ENCODE measurements at regions not wholly inside any gene's neighbourhood (a gene's known extent, or its start where the extent isn't known, plus 50 kb on each side); places are given as distances from the start of the nearest gene placed in this dataset.

DNA sequence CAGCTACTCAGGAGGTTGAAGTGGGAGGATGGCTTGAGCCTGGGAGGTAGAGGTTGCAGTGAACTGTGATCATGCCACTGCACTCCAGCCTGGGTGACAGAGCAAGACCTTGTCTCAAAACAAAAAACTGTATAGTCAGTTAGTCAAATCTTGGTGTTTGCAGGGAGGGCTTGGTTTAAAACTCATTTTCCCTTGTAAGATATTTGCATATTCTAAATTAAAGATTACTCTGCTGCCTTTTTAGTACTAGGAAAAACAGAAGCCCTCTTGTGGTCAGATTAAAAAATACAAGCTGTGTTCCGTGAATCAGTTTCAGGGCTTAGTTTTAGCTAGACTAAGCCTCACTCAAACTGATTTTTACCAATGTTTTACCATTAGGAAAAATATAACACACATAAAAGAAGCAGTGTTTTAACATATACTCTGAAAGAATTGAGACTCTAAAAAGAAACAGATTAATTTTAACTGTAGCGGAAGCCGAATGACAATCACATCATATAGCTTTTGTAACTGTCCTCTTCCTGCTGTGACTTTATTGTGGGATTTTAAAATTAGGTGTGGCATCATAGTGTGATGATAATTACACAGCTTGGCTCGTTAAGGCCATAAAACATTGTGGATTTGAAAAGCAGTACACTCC is 84.9 kb upstream of the BASP1 start:
- CTCF ChIA-PET = interaction anchor here (0.6 to 3.3 kb wide), 17 partner anchors 10 to 388 kb away, joined by 3 to 15 read pairs (median 4); partner anchors contain the start of gene MYO10
- H3K4me1 ChIP-seq (ENCODE audit: control insufficient read depth in 1 of 2, insufficient read depth in 2 of 2, low read length in 2 of 2) = peaks cover 7 to 9% of the 10 kb centered on the region in 2 experiments
- H3K27ac ChIP-seq (ENCODE audit: low read depth, low read length) = no peak overlapping the region
- H4K20me1 ChIP-seq (ENCODE audit: insufficient read depth) = no peaks in the 10 kb centered on the region
- no peak overlapping the region for H3K4me2 ChIP-seq (ENCODE audit: low read length)
- H3K9me2 ChIP-seq (ENCODE audit: insufficient read depth) = no peaks in the 10 kb centered on the region
- no peaks in the 10 kb centered on the region for H3K79me2 ChIP-seq (ENCODE audit: insufficient read depth, low read length)
- H3K9ac ChIP-seq (ENCODE audit: low read length) = no peak overlapping the region
- POLR2A ChIA-PET = interaction anchor here (0.8 kb wide), 2 partner anchors 14 to 196 kb away, joined by 3 read pairs; partner anchors contain the start of gene MYO10
- DNase-seq (ENCODE audit: low read depth, low spot score) (no peak), ATAC-seq (peak; percentile 78)
- BruUV-seq (replicated peaks) = no TSS peak
- H3K36me3 ChIP-seq (ENCODE audit: control insufficient read depth in 1 of 2, insufficient read depth in 2 of 2, low read length in 2 of 2) = no peaks in the 10 kb centered on the region
- no peaks in the 10 kb centered on the region for H3K9me3 ChIP-seq (ENCODE audit: control insufficient read depth in 1 of 2, insufficient read depth in 1 of 2, low read depth in 1 of 2, low read length in 2 of 2)
- peak overlapping the region; percentile 74 for H2AFZ ChIP-seq (ENCODE audit: low read depth, low read length, poor library complexity, severe bottlenecking)
- H3K4me3 ChIP-seq (replicated peaks in 1 of 2; ENCODE audit: low read depth in 1 of 2, low read length in 2 of 2) = no peak overlapping the region
- RAD21 ChIA-PET (ENCODE audit: low non-redundant PET in 1 of 2, low total read pairs in 2 of 2, uncharacterized antibody in 2 of 2, unreplicated experiment in 2 of 2) = interaction anchor here (0.6 to 1.1 kb wide), 3 partner anchors 288 to 341 kb away, joined by 3 to 5 read pairs (median 3); no protein-coding TSS in a partner anchor
- intact Hi-C loops (cut with micrococcal nuclease) = loop anchor here (1.0 to 5.0 kb wide), 2 partner anchors 195 to 341 kb away; partner anchors contain the start of gene MYO10
- H3K27me3 ChIP-seq (ENCODE audit: insufficient read depth, low read length) = no peaks in the 10 kb centered on the region
- TF ChIP-seq FOSL1 (IDR thresholded peaks at IDR 0.05; ENCODE audit: low read depth) = no peak
- no peak for TF ChIP-seq POLR2A (IDR thresholded peaks at IDR 0.05; ENCODE audit: borderline replicate concordance, extremely low read depth, insufficient read depth, insufficient read length)
- TF ChIP-seq RAD21 (IDR thresholded peaks at IDR 0.05; ENCODE audit: low read depth) = peak; percentile 50
- TF ChIP-seq, protein P1, sequence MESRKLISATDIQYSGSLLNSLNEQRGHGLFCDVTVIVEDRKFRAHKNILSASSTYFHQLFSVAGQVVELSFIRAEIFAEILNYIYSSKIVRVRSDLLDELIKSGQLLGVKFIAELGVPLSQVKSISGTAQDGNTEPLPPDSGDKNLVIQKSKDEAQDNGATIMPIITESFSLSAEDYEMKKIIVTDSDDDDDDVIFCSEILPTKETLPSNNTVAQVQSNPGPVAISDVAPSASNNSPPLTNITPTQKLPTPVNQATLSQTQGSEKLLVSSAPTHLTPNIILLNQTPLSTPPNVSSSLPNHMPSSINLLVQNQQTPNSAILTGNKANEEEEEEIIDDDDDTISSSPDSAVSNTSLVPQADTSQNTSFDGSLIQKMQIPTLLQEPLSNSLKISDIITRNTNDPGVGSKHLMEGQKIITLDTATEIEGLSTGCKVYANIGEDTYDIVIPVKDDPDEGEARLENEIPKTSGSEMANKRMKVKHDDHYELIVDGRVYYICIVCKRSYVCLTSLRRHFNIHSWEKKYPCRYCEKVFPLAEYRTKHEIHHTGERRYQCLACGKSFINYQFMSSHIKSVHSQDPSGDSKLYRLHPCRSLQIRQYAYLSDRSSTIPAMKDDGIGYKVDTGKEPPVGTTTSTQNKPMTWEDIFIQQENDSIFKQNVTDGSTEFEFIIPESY (IDR thresholded peaks at IDR 0.05; ENCODE audit: extremely low read depth, insufficient replicate concordance, low read length) = no peak
- TF ChIP-seq POLR2AphosphoS5 (IDR thresholded peaks at IDR 0.05; ENCODE audit: low read depth, low read length) = no peak
- no peak for TF ChIP-seq JUND (IDR thresholded peaks at IDR 0.05)
- TF ChIP-seq, protein P2, sequence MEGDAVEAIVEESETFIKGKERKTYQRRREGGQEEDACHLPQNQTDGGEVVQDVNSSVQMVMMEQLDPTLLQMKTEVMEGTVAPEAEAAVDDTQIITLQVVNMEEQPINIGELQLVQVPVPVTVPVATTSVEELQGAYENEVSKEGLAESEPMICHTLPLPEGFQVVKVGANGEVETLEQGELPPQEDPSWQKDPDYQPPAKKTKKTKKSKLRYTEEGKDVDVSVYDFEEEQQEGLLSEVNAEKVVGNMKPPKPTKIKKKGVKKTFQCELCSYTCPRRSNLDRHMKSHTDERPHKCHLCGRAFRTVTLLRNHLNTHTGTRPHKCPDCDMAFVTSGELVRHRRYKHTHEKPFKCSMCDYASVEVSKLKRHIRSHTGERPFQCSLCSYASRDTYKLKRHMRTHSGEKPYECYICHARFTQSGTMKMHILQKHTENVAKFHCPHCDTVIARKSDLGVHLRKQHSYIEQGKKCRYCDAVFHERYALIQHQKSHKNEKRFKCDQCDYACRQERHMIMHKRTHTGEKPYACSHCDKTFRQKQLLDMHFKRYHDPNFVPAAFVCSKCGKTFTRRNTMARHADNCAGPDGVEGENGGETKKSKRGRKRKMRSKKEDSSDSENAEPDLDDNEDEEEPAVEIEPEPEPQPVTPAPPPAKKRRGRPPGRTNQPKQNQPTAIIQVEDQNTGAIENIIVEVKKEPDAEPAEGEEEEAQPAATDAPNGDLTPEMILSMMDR (IDR thresholded peaks at IDR 0.05 in 2 of 3, conservative IDR thresholded peaks at IDR 0.05 in 1 of 3; ENCODE audit: borderline replicate concordance in 1 of 3, insufficient read depth in 1 of 3, low read depth in 2 of 3, low read length in 2 of 3) = peak; percentile 40 to 67 (median 48); a peak in 5 of 6 replicates
- no peak for TF ChIP-seq EGR1 (IDR thresholded peaks at IDR 0.05; ENCODE audit: low read depth)
- no peak for TF ChIP-seq SIN3A (IDR thresholded peaks at IDR 0.05; ENCODE audit: low read depth)
